GM12892 (cell line): ENCODE measurements at regions not wholly inside any gene's neighbourhood (a gene's known extent, or its start where the extent isn't known, plus 50 kb on each side); places are given as distances from the start of the nearest gene placed in this dataset.

Experiments used
- POLR2A ChIP-seq: IDR thresholded peaks from 2 replicates; pipeline ENCODE4 v1.6.1; 2011; ENCODE audit warnings: low read depth, low read length, control low read depth
- POLR2AphosphoS5 ChIP-seq: IDR thresholded peaks from 2 replicates; pipeline ENCODE4 v1.6.1; 2011; ENCODE audit warnings: low read depth, low read length, control low read depth

DNA sequence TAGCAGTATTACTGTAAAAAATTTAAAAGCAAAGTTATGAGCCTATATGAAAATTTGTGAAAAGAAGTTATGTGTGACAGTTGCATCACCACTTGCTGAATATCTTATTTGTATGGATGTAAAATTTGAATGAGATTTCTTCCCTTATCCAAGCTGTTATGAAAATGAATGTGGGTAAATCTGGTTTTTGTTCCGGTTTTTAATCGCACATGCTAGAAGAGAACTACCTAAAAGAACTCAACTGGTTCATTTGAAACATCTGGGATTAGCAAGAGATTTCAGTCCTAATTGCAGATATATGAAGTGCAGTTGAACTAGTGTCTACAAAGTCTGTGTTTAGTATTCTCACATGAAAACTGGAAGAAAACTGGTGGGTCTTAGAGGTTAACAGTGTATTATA, 467.1 kb upstream of the SPHKAP start:
- no peak for TF ChIP-seq POLR2AphosphoS5
- no peak for TF ChIP-seq POLR2A
